Caco-2 (cell line): ENCODE measurements at regions not wholly inside any gene's neighbourhood (a gene's known extent, or its start where the extent isn't known, plus 50 kb on each side); places are given as distances from the start of the nearest gene placed in this dataset.

Experiments used
- BruUV-seq: library from RNA; stranded (reverse); fragments of 400-500 nt; replicated peaks from 2 replicates; lab custom pipeline; 2021; lab: Mats Ljungman, UMichigan
- CTCF ChIA-PET: fragments of 300-600 bp; sonication (Branson Sonifier 250); formaldehyde crosslinking; loops from one replicate; lab custom pipeline; 2022; ENCODE audit warnings: antibody characterized with exemption; lab: Charles Lee
- POLR2A ChIA-PET: fragments of 300-600 bp; sonication (Branson Sonifier 250); formaldehyde crosslinking; loops from one replicate; lab custom pipeline; 2022; ENCODE audit warnings: antibody characterized with exemption; lab: Charles Lee
- DNase-seq, 2 experiments: peaks; one replicate each; pipeline versions ENCODE4 v3.0.0 to v3.0.0-alpha.2; 2020 to 2022
- H3K27me3 ChIP-seq: replicated peaks from 2 replicates; pipeline ENCODE4 v1.6.0; 2011; ENCODE audit warnings: low read length; ENCODE audit not compliant: control insufficient read depth, insufficient read depth
- H3K36me3 ChIP-seq: 2 replicates; pipeline ENCODE4 v1.5.1; 2011; ENCODE audit warnings: low read length; ENCODE audit not compliant: control insufficient read depth, insufficient read depth
- H3K4me1 ChIP-seq: fragments of 250-450 bp; sonication (Bioruptor Pico); 2 replicates; pipeline ENCODE4 v1.5.1; 2020; ENCODE audit warnings: mild to moderate bottlenecking
- H3K4me3 ChIP-seq: 2 replicates; pipeline ENCODE4 v1.5.1; 2011; ENCODE audit warnings: low read depth, mild to moderate bottlenecking, control low read depth, low read length
- H3K9me3 ChIP-seq: fragments of 250-450 bp; sonication (Bioruptor Pico); 2 replicates; pipeline ENCODE4 v1.5.1; 2020; ENCODE audit warnings: mild to moderate bottlenecking, moderate library complexity
- H3K27ac Mint-ChIP-seq: one replicate; pipeline ENCODE4 v1.8.0; 2022; ENCODE audit warnings: mixed read lengths; ENCODE audit not compliant: unreplicated experiment
- H3K27me3 Mint-ChIP-seq: one replicate; pipeline ENCODE4 v1.8.0; 2022; ENCODE audit warnings: mixed read lengths; ENCODE audit not compliant: insufficient read depth, unreplicated experiment
- H3K36me3 Mint-ChIP-seq: one replicate; pipeline ENCODE4 v1.8.0; 2022; ENCODE audit warnings: mild to moderate bottlenecking, mixed read lengths; ENCODE audit not compliant: insufficient read depth, unreplicated experiment
- H3K4me1 Mint-ChIP-seq: one replicate; pipeline ENCODE4 v1.8.0; 2022; ENCODE audit warnings: low read depth, mixed read lengths; ENCODE audit not compliant: unreplicated experiment
- H3K4me3 Mint-ChIP-seq: one replicate; pipeline ENCODE4 v1.8.0; 2022; ENCODE audit warnings: mild to moderate bottlenecking, moderate library complexity, mixed read lengths; ENCODE audit not compliant: unreplicated experiment
- H3K9me3 Mint-ChIP-seq: one replicate; pipeline ENCODE4 v1.8.0; 2022; ENCODE audit warnings: mixed read lengths; ENCODE audit not compliant: unreplicated experiment
- intact Hi-C: fragments of 100-400 bp; cut with micrococcal nuclease; formaldehyde crosslinking; loops from one replicate; pipeline ENCODE4 v1.10.0; 2022; ENCODE audit not compliant: unreplicated experiment
- TF ChIP-seq, protein P1 (sequence below), 2 experiments: fragments of 200-600 bp in 1 of 2; IDR thresholded peaks; 1 replicate in 1 of 2; 2 replicates in 1 of 2; pipeline versions ENCODE4 v1.5.1 to v1.8.0; 2011 to 2022; ENCODE audit warnings: antibody characterized with exemption in 1 of 2, control low read depth in 1 of 2, inconsistent platforms in 1 of 2, low read depth in 1 of 2, low read length in 1 of 2, mild to moderate bottlenecking in 1 of 2, moderate library complexity in 1 of 2; ENCODE audit not compliant: insufficient read depth in 1 of 2, severe bottlenecking in 1 of 2, unreplicated experiment in 1 of 2

DNA sequence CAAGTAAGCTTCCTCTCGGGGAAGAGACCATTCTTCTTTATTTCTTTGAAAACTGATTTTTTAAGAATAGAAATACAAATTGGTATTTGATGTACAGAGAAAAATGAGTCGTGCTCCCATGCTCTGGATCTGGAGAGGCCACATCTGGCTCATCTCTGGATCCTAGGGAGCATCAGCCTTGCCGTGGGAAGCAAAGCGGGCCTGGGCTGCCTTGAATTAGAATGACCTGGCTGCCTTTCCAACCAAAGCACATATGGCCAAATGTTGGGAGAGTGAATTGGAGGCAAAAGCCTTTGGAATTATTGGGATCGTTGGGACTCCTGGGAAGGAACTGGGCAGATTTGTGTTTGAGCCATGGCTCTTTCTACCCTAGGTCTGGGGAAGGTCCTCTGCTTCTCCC is 80.0 kb downstream of the SLC25A47 start:
- ChIA-PET POLR2A (no interaction called here), CTCF (no interaction called here)
- TF ChIP-seq, protein P1, sequence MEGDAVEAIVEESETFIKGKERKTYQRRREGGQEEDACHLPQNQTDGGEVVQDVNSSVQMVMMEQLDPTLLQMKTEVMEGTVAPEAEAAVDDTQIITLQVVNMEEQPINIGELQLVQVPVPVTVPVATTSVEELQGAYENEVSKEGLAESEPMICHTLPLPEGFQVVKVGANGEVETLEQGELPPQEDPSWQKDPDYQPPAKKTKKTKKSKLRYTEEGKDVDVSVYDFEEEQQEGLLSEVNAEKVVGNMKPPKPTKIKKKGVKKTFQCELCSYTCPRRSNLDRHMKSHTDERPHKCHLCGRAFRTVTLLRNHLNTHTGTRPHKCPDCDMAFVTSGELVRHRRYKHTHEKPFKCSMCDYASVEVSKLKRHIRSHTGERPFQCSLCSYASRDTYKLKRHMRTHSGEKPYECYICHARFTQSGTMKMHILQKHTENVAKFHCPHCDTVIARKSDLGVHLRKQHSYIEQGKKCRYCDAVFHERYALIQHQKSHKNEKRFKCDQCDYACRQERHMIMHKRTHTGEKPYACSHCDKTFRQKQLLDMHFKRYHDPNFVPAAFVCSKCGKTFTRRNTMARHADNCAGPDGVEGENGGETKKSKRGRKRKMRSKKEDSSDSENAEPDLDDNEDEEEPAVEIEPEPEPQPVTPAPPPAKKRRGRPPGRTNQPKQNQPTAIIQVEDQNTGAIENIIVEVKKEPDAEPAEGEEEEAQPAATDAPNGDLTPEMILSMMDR (IDR thresholded peaks at IDR 0.05; ENCODE audit: insufficient read depth in 1 of 2, low read depth in 1 of 2, low read length in 1 of 2, severe bottlenecking in 1 of 2, unreplicated experiment in 1 of 2), result no peak
- H3K4me1 Mint-ChIP-seq, result peaks cover 1% of the 10 kb centered on the region
- H3K4me3 Mint-ChIP-seq, result no peak overlapping the region
- intact Hi-C loops, result no loop called here
- H3K27me3 Mint-ChIP-seq, result no peaks in the 10 kb centered on the region
- H3K36me3 ChIP-seq, result no peaks in the 10 kb centered on the region
- H3K9me3 ChIP-seq, result no peaks in the 10 kb centered on the region
- H3K36me3 Mint-ChIP-seq, result no peaks in the 10 kb centered on the region
- DNase-seq, result no peak
- no peaks in the 10 kb centered on the region for H3K27me3 ChIP-seq
- H3K9me3 Mint-ChIP-seq, result no peaks in the 10 kb centered on the region
- H3K27ac Mint-ChIP-seq, result no peak overlapping the region
- H3K4me1 ChIP-seq, result peaks cover 6% of the 10 kb centered on the region
- no peak overlapping the region for H3K4me3 ChIP-seq
- BruUV-seq, result no TSS peak

DNA sequence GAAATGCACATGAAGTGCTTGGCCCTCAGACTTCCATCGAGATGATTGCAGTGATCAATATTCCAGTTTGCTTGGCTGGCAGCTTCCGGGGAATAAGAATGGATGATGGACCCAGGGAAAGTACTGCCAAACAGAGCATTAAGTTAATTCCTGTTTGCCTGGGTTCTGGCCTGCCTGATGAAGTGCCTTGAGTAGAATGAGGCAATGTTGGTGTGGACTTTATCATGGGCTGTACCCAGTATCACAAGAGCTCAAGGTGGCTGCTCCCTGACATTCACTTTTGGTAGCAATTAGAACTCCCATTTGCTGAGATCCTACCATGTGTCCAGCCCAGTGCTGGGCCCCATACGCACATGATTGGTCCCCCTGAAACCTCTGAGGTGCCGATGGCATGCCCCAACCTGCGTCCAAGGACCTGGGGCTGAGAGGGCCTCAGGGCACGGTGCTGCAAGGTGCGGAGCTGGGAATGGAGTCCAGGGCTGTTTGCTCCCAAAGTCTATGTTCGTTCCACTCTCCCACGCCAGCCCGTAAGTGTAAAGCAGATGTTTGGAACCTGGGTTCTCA is 80.7 kb downstream of the SLC25A47 start:
- H3K9me3 Mint-ChIP-seq, result no peaks in the 10 kb centered on the region
- no peaks in the 10 kb centered on the region for H3K36me3 Mint-ChIP-seq

DNA sequence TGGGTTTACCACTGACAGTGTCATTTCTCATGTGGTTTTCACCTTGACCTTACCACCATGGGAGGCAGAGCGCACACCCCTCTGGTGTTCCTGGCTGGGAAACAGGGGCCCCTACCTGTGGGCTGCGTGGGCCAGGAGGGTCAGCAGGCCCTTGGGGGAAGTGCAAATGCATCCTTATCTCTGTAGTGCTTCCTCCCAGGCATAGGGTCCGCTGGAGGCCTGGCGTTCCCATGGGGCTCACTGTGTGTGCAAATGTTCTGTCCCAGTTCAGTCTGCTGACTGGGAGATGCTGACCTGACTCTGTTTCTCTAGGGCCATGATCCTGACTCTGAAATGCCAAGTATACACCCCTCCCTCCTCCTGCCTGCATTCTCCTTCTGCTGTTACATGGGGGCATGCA is 81.3 kb downstream of the SLC25A47 start:
- Histone ChIP-seq H3K36me3 (no peaks in the 10 kb centered on the region), H3K27me3 (no peaks in the 10 kb centered on the region), H3K9me3 (no peaks in the 10 kb centered on the region), H3K4me3 (no peak overlapping the region), H3K4me1 (no peaks in the 10 kb centered on the region)
- no peak overlapping the region for H3K4me3 Mint-ChIP-seq
- no peak overlapping the region for H3K27ac Mint-ChIP-seq
- no peaks in the 10 kb centered on the region for H3K36me3 Mint-ChIP-seq
- CTCF ChIA-PET, result no interaction called here
- intact Hi-C loops, result no loop called here
- BruUV-seq, result no TSS peak
- DNase-seq, result no peak
- no peaks in the 10 kb centered on the region for H3K9me3 Mint-ChIP-seq
- POLR2A ChIA-PET, result no interaction called here
- H3K4me1 Mint-ChIP-seq, result no peaks in the 10 kb centered on the region
- H3K27me3 Mint-ChIP-seq, result no peaks in the 10 kb centered on the region
- TF ChIP-seq, protein P1 (IDR thresholded peaks at IDR 0.05; ENCODE audit: insufficient read depth in 1 of 2, low read depth in 1 of 2, low read length in 1 of 2, severe bottlenecking in 1 of 2, unreplicated experiment in 1 of 2), result no peak

More for the DNA sequence above, 80.7 kb downstream of the SLC25A47 start:
- H3K4me1 Mint-ChIP-seq, result no peaks in the 10 kb centered on the region
- H3K4me3 Mint-ChIP-seq, result no peak overlapping the region
- TF ChIP-seq, protein P1 (IDR thresholded peaks at IDR 0.05; ENCODE audit: insufficient read depth in 1 of 2, low read depth in 1 of 2, low read length in 1 of 2, severe bottlenecking in 1 of 2, unreplicated experiment in 1 of 2), result no peak
- H3K4me1 ChIP-seq, result no peaks in the 10 kb centered on the region
- no peak overlapping the region for H3K27ac Mint-ChIP-seq
- ChIA-PET POLR2A (no interaction called here), CTCF (no interaction called here)
- no TSS peak for BruUV-seq
- no peaks in the 10 kb centered on the region for H3K36me3 ChIP-seq
- no peak overlapping the region for H3K4me3 ChIP-seq
- no peak for DNase-seq
- intact Hi-C loops, result no loop called here
- H3K27me3 ChIP-seq, result no peaks in the 10 kb centered on the region
- H3K9me3 ChIP-seq, result no peaks in the 10 kb centered on the region
- no peaks in the 10 kb centered on the region for H3K27me3 Mint-ChIP-seq
